ENCODE measurements at regions not wholly inside any gene's neighbourhood (a gene's known extent, or its start where the extent isn't known, plus 50 kb on each side); places are given as distances from the start of the nearest gene placed in this dataset.

- TF ChIP-seq MTA3 (IDR thresholded peaks at IDR 0.05; ENCODE audit: borderline replicate concordance, low read length) (no peak), NR2F1 (conservative IDR thresholded peaks at IDR 0.05) (no peak), PKNOX1 (IDR thresholded peaks at IDR 0.05) (no peak), ZNF592 (IDR thresholded peaks at IDR 0.05) (no peak), NR2C2 (IDR thresholded peaks at IDR 0.05; ENCODE audit: borderline replicate concordance, control insufficient read depth, insufficient read length, low read depth) (no peak), WRNIP1 (IDR thresholded peaks at IDR 0.05; ENCODE audit: borderline replicate concordance, low read depth, low read length) (no peak), BACH1 (IDR thresholded peaks at IDR 0.05; ENCODE audit: borderline replicate concordance) (no peak), E4F1 (IDR thresholded peaks at IDR 0.05; ENCODE audit: borderline replicate concordance, partially characterized antibody) (no peak)
Measured at GRCh38 chr2:234630801-234631261, 133.9 kb upstream of the ARL4C start (continued).
